ENCODE measurements at regions not wholly inside any gene's neighbourhood (a gene's known extent, or its start where the extent isn't known, plus 50 kb on each side); places are given as distances from the start of the nearest gene placed in this dataset.

DNA sequence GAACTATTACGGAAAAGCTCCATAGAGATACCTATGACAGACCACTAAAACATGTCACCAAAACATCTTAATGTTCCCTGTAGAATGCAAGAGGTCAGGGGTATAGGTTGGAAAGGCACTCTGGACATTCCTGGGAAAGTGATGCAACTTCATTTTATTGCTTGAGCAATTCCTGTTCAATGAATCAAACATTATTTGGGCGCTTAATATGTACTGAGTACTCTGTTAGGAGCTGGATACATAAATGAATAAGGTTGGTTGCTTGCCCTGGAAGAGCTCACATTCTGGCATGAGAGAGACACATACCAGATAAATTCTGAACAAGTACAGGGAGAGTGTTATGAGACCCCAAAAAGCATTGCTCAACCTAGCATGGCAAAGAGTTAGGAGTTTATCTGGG is 408.9 kb upstream of the DMAC1 start:
- no peak for DNase-seq
- Mint-ChIP-seq H3K9me3 (ENCODE audit: unreplicated experiment) (peaks cover 6% of the 10 kb centered on the region), H3K36me3 (ENCODE audit: insufficient read depth, unreplicated experiment) (no peaks in the 10 kb centered on the region), H3K27ac (ENCODE audit: unreplicated experiment) (no peak overlapping the region), H3K4me1 (ENCODE audit: low read depth, unreplicated experiment) (no peaks in the 10 kb centered on the region), H3K27me3 (ENCODE audit: insufficient read depth, unreplicated experiment) (no peaks in the 10 kb centered on the region), H3K4me3 (ENCODE audit: unreplicated experiment) (no peak overlapping the region)
- H3K36me3 ChIP-seq (ENCODE audit: control insufficient read depth, insufficient read depth, low read length), result no peaks in the 10 kb centered on the region
- no TSS peak for BruUV-seq (replicated peaks)
- H3K27me3 ChIP-seq (replicated peaks; ENCODE audit: control insufficient read depth, insufficient read depth, low read length), result no peaks in the 10 kb centered on the region
- no peaks in the 10 kb centered on the region for H3K9me3 ChIP-seq
- intact Hi-C loops (cut with micrococcal nuclease; ENCODE audit: unreplicated experiment), result no loop called here
- H3K4me1 ChIP-seq, result no peaks in the 10 kb centered on the region
- CTCF ChIA-PET, result no interaction called here
- TF ChIP-seq, protein P1, sequence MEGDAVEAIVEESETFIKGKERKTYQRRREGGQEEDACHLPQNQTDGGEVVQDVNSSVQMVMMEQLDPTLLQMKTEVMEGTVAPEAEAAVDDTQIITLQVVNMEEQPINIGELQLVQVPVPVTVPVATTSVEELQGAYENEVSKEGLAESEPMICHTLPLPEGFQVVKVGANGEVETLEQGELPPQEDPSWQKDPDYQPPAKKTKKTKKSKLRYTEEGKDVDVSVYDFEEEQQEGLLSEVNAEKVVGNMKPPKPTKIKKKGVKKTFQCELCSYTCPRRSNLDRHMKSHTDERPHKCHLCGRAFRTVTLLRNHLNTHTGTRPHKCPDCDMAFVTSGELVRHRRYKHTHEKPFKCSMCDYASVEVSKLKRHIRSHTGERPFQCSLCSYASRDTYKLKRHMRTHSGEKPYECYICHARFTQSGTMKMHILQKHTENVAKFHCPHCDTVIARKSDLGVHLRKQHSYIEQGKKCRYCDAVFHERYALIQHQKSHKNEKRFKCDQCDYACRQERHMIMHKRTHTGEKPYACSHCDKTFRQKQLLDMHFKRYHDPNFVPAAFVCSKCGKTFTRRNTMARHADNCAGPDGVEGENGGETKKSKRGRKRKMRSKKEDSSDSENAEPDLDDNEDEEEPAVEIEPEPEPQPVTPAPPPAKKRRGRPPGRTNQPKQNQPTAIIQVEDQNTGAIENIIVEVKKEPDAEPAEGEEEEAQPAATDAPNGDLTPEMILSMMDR (IDR thresholded peaks at IDR 0.05; ENCODE audit: insufficient read depth in 1 of 2, low read depth in 1 of 2, low read length in 1 of 2, severe bottlenecking in 1 of 2, unreplicated experiment in 1 of 2), result no peak
- H3K4me3 ChIP-seq (ENCODE audit: low read depth, low read length), result no peak overlapping the region
- POLR2A ChIA-PET, result no interaction called here

DNA sequence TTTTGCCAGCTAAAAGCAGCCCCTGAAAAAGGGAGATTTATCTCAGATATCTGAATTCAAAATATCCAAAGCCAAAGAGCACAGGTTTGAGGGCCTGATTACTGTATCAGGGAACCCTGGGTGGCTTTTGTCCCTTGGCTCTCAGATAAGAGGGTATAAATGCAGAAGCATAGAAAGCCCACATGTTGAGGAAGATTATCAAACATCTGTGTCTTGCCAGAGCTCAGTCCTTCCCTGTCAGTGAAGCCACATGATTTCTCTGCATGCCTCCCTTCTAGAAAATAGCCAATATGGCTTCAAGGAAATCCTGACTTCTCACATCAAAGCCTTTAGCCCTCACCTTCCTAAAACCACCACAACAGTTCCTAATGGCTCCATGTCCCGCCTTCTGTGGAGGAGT is 408.0 kb upstream of the DMAC1 start:
- CTCF ChIA-PET, result no interaction called here
- intact Hi-C loops (cut with micrococcal nuclease; ENCODE audit: unreplicated experiment), result no loop called here

DNA sequence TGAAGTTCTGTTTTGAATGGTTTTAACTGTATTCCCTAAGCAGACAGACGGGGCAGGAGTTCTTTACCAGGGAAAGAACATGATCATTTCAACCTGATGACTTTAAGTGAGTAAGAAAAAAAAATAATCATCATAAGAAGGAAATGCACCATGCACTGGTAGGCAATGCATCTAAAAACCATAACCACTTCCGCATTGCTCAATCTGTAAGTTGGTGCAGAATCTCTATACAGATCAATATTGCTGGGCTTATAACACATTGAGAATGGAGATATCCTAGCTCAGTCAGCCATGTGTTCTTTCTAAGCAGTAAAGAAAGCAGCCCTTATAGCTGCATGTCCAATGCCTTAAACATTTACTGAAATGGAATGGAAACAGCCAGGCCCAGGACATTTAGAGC is 407.1 kb upstream of the DMAC1 start:
- H3K4me3 ChIP-seq (ENCODE audit: low read depth, low read length), result no peak overlapping the region
- no peak for DNase-seq
- H3K36me3 Mint-ChIP-seq (ENCODE audit: insufficient read depth, unreplicated experiment), result no peaks in the 10 kb centered on the region
- ChIA-PET CTCF (no interaction called here), POLR2A (no interaction called here)
- H3K4me3 Mint-ChIP-seq (ENCODE audit: unreplicated experiment), result no peak overlapping the region
- no peaks in the 10 kb centered on the region for H3K36me3 ChIP-seq (ENCODE audit: control insufficient read depth, insufficient read depth, low read length)
- no peak overlapping the region for H3K27ac Mint-ChIP-seq (ENCODE audit: unreplicated experiment)
- BruUV-seq (replicated peaks), result no TSS peak
- H3K4me1 Mint-ChIP-seq (ENCODE audit: low read depth, unreplicated experiment), result no peaks in the 10 kb centered on the region
- no peaks in the 10 kb centered on the region for H3K27me3 Mint-ChIP-seq (ENCODE audit: insufficient read depth, unreplicated experiment)
- H3K4me1 ChIP-seq, result no peaks in the 10 kb centered on the region
- H3K27me3 ChIP-seq (replicated peaks; ENCODE audit: control insufficient read depth, insufficient read depth, low read length), result no peaks in the 10 kb centered on the region
- H3K9me3 Mint-ChIP-seq (ENCODE audit: unreplicated experiment), result peaks cover 10% of the 10 kb centered on the region
- H3K9me3 ChIP-seq, result no peaks in the 10 kb centered on the region
- TF ChIP-seq, protein P1 (IDR thresholded peaks at IDR 0.05; ENCODE audit: insufficient read depth in 1 of 2, low read depth in 1 of 2, low read length in 1 of 2, severe bottlenecking in 1 of 2, unreplicated experiment in 1 of 2), result no peak
- intact Hi-C loops (cut with micrococcal nuclease; ENCODE audit: unreplicated experiment), result no loop called here

More for the DNA sequence above, 408.0 kb upstream of the DMAC1 start:
- Mint-ChIP-seq H3K4me3 (ENCODE audit: unreplicated experiment) (no peak overlapping the region), H3K27me3 (ENCODE audit: insufficient read depth, unreplicated experiment) (no peaks in the 10 kb centered on the region), H3K9me3 (ENCODE audit: unreplicated experiment) (peaks cover 10% of the 10 kb centered on the region), H3K36me3 (ENCODE audit: insufficient read depth, unreplicated experiment) (no peaks in the 10 kb centered on the region), H3K27ac (ENCODE audit: unreplicated experiment) (no peak overlapping the region), H3K4me1 (ENCODE audit: low read depth, unreplicated experiment) (no peaks in the 10 kb centered on the region)
- POLR2A ChIA-PET, result no interaction called here
- Histone ChIP-seq H3K36me3 (ENCODE audit: control insufficient read depth, insufficient read depth, low read length) (no peaks in the 10 kb centered on the region), H3K9me3 (no peaks in the 10 kb centered on the region), H3K4me1 (no peaks in the 10 kb centered on the region), H3K27me3 (replicated peaks; ENCODE audit: control insufficient read depth, insufficient read depth, low read length) (no peaks in the 10 kb centered on the region), H3K4me3 (ENCODE audit: low read depth, low read length) (no peak overlapping the region)
- TF ChIP-seq, protein P1 (IDR thresholded peaks at IDR 0.05; ENCODE audit: insufficient read depth in 1 of 2, low read depth in 1 of 2, low read length in 1 of 2, severe bottlenecking in 1 of 2, unreplicated experiment in 1 of 2), result no peak
- DNase-seq, result no peak
- no TSS peak for BruUV-seq (replicated peaks)
